NCI-H82 treated with DMSO at 0.1 percent for 48 hours (cell line): ENCODE measurements at regions not wholly inside any gene's neighbourhood (a gene's known extent, or its start where the extent isn't known, plus 50 kb on each side); places are given as distances from the start of the nearest gene placed in this dataset.
A peak's percentile ranks its signal among the peaks of the same experiment; 100 is the strongest.
"Not testable (repeated sequence)": the region's sequence is repeated elsewhere in the genome, so short reads cannot be mapped to it uniquely, and the experiment has no call there.

ENCODE experiments used
- DNase-seq: peaks from one replicate; lab custom pipeline; 2025; ENCODE audit not compliant: unreplicated experiment; lab: John Stamatoyannopoulos, UW

GRCh38 chr6:170213637-170214018 lies 77.2 kb downstream of the DLL1 start:
- DNase-seq: not testable (repeated sequence)

GRCh38 chr6:170212956-170213636 lies 77.8 kb downstream of the DLL1 start:
- no peak for DNase-seq

DNA sequence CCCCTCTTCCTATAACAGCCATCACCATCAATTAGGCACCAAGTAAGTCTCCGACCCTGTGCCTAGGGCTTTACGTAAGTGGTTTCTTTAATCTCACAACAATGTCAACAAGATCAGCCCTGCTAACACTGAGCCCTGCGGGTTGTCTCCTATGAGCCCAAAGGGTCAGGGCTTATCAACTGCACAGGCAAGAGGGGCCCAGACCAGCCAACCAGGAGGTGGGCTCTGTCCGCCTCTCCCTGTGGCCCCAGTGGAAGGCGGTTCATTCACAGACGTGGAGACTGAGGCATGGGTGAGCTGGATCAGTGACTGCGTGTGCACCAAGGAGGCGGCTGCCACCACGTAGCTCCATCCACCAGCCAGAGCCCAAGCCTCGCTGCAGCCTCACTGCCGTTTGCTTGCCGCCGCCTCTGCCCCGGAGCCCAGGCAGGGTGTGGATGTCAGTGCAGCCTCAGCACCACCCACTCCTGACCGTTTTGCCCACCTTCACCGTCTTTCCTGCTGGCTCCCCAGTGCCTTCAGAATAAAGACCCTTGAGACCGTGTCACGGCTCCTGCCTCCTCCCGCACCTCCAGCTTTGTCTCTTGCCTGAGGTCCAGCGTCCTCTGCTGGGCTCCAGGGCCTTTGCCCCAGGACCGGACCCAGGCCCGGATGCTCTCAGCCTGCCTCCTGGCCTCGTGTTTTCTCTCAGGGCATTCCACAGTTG lies 78.7 kb downstream of the DLL1 start:
- peak; percentile 42 for DNase-seq

GRCh38 chr6:170211404-170212025 lies 79.4 kb downstream of the DLL1 start:
- DNase-seq: no peak

DNA sequence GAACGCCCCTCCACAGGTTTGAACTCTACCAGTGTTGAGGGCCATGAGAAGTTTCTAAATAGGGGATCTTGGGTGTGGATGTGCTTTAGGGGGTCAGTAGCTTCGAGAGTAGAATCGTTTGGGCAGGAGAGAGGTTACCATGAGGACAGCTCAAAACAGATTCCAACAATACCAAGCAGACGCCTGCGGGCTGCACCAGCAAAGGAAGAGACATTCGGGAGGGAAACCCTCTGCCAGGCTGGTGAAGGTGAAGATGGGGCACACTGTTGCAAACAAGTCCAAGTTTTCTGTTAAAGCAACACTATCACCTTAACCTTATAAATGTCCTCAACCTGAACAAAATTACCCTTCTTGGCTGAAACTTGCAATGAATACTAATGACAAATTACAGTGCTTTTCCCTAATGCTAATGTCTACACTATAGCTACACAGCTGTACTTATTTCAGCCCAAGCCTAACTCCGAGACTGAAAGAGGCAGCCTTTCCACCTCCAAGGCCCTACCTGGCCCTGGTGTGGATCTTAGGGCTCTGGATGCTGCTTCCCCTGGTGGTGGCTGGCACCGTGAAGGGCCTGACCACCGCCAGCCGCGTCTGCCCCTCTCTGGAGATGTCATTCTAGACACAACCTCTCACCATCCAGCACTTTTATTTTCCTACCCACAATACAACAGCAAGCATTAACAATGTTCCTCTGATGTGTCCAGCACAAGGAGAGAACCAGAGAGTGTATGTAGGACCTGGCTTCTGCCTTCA lies 80.1 kb downstream of the DLL1 start:
- no peak for DNase-seq

- no peak for DNase-seq
Observed at GRCh38 chr6:170210026-170210390, 80.9 kb downstream of the DLL1 start.

DNA sequence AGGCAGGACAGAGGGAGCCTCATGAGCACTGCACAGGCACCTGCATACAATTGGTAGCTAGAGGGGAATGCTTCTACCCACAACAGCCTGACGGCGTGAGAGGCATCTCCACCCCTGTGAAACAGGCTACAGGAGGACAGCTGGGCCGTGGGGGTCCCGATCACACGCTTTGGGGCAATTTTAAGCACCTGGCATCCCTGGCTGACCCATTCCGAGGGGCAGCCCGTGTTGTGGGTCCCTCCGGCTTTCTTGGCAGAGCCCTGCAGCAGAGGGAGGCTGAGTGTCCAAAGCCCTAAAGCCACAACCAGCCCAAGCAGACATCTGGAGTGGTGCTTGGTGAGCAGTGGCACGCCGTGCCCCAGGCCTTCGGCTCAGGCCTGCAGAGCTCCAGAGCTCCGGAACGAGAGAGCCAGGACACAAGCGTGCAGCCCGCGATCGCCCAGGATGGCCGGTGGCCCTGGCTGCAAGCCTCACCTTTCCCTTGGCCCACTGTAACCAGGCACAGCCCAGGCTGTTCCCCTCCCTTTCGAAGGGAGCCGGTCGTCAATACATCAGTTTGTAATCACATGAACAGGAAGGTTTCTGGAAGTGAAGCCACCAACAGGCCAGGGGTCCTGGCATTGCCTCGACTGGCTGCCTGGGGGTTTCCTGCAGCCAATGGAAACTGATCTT lies 81.4 kb downstream of the DLL1 start:
- DNase-seq: no peak

GRCh38 chr6:170208651-170209353 lies 82.1 kb downstream of the DLL1 start:
- no peak for DNase-seq

DNA sequence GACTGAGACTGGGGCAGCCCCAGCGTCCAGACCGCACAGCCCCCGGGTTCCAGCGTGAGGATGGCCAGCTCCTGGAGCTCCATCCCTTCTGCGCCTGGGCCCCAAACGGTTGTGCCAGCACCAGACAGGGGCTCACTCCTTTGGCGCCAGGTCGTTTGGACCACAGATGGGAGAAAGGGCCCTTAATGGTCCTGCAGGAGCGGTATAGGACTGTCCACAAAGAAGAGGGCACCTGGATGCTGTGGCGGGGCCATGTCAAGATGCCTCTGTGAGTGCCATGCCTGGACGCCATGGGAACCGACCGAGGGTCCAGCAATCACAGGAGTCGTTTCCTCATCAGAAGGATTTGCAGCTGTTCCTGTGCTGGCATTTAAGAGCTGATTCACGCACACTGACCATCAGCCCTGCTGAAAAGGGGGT lies 82.7 kb downstream of the DLL1 start:
- DNase-seq: no peak

DNA sequence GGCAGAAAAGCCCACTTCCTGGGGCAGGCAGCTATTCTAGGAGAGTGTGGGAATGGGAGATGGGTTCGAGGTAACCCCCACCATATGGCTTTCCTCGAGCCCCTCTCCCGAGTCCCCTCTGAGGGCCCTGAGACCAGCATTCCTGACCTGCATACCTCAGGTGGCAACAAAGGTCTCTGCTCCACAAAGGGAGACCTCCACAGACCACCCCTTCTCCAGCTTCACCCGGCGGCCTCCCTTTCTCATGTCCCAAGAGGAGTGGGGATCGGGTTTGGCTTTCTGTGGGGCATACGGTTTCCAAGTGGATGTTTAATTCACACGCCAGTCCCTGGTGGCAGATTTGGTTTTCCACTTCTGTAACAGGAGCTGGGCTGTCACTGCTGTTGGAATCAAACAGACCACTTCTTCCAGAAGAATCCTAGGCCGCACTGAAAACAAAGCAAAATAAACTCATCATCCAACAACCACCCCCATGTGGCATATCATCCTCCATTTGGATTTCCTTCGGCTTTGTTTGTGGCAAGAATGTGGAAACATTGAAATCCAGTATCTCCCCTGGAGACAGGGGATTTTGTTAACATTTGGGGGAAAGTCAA lies 83.2 kb downstream of the DLL1 start:
- DNase-seq: no peak

DNA sequence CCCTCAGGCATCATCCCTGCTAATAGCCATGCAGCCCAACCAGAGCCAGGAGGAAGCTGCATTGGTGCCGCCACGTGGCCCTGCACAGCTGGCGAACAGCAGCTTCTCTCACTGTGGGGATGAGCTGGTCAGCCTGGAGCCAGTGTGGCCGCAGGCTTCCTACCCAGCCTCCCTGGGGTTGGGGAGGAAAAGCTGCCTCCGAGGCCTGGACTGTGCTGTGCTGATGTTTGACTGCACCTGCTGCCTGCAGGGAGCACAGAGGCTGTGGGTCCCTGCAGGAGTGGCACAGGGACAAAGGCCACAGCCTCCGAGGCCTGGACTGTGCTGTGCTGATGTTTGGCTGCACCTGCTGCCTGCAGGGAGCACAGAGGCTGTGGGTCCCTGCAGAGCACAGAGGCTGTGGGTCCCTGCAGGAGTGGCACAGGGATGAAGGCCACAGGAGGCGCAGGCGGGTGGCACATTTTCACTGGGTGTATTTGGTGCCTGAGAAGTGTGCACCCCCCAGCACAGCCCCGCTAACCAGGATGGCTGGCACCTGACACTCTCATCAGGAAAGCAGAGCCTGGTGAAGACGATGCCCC lies 83.9 kb downstream of the DLL1 start:
- no peak for DNase-seq

DNA sequence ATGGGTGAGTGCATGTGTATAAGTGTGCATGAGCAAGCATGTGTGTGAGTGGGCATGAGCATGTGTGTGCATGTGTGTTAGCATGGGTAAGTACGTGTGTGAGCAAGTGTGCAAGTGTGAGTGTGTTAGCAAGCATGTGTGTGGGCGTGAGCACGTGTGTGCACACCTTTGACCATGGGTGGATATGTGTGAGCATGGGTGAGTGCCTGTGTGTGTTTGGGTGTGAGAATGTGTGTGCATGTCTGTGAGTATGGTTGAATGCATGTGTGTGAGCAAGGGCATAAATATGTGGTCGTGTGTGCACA lies 84.6 kb downstream of the DLL1 start:
- no peak for DNase-seq

DNA sequence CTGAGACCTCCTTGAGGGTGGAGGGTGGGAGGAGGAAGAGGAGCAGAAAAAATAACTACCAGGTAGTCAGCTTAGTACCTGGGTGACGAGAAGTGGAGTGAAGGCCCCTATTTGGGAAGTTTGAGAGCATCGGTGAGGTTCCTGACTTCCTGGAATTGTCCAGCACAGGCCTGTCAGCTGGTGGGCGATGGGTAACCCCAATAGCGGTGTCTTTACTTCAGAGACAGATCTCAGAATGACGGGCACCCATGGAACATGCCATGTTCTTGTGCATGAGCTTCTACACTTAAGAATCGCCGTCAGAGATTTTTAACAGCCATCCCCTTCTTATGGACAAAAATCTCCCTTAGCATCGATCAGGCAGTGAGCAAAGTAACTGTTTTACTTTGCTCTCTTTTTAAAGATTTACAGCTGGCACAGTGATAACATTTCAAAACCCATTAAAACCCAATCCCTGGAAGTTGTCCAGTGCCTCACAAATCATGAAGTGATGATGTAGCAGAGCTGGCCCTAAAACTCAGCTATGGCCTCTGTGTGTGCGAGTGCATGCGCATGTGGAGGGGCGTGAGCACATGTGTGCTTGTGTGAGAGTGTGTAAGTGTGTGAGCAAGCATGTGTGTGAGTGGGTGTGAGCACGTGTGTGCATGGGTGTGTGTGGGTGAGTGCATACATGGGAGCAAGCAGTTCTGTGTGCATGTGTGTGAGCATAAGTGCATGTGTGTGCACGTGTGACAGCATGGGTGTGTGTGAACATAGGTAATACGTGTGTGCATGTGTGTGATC lies 85.2 kb downstream of the DLL1 start:
- DNase-seq: no peak

GRCh38 chr6:170205126-170205525 lies 85.8 kb downstream of the DLL1 start:
- no peak for DNase-seq

- no peak for DNase-seq
Observed at GRCh38 chr6:170203212-170203611, 87.7 kb downstream of the DLL1 start.

DNA sequence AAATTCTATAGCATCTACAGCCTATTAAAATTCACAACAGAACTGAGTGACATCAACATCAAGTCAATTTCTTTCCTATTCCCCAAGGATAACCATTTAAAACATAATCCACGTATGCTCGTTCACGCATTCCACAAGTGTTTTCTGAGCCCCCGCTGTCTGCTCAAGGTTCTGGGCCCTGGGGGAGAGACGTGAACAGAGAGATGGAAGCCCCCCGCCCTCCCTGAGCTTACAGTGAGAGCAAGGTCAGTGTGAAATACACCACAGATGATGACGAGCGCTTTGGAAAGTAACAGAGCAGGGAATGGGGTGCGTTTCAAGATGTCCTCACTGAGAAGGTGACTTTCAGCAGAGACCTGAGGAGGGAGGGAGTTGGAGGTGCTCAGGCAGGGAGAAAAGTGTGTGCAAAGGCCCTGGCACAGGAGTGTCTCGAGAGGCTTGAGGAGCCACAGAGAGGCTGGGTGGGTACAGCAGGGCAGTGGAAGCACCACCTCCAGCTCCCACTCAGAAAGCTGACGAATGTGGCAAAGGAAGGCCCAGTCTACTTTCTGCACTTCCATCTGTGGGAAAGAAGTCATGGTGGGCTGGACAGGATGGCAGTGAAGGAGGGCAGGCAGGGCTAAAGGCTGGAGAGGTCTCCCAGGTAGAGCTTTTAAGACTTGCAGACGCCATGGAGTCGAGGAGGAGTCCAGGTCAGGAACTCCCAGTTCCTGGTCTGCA lies 88.3 kb downstream of the DLL1 start:
- DNase-seq: no peak

GRCh38 chr6:170201361-170201760 lies 89.5 kb downstream of the DLL1 start:
- no peak for DNase-seq

DNA sequence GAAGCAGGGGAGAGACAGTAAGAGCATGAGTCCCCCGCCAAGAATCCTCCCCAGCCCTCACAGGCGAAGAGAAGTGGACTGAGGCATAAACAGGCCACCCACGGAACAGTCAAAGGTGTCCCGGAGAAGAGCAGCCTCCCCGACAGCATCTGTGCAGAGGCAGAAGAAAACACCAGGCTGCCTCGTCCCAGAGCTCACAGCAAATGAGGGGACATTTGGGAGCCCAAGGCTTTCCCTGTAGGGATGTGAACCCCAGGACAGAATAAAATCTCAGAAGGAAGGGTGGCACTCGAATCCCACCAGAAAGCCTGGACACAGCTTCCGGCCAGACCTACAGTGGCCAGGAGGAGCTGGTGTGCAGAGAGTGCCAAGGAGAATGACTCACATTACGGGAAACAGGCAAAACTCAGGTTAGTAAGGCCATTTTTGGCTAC lies 90.4 kb downstream of the DLL1 start:
- no peak for DNase-seq

DNA sequence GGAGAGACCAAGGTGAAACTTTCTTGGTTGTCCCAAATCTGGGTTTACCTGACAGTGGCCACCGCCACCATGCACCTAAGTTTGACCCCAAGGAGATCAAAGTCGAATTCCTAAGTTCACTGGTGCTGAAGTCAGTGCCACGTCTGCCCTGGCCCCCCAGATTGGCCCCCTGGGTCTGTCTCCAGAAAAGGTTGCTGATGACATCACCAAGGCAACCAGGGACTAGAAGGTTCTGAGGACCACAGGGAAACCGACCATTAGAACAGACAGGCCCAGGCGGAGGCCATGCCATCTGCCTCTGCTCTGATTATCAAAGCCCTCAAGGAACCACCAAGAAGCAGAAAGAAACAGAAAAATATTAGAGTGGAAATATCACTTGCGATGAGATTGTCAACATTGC lies 91.2 kb downstream of the DLL1 start:
- no peak for DNase-seq
